ENCODE measurements at regions not wholly inside any gene's neighbourhood (a gene's known extent, or its start where the extent isn't known, plus 50 kb on each side); places are given as distances from the start of the nearest gene placed in this dataset.
"Not testable (repeated sequence)": the region's sequence is repeated elsewhere in the genome, so short reads cannot be mapped to it uniquely, and the experiment has no call there.

GRCh38 chr2:184308706-184309105 is 289.6 kb upstream of the ZNF804A start:
- Histone ChIP-seq H3K9ac (ENCODE audit: low read length in 5 of 5) (no peak overlapping the region), H3K27me3 (ENCODE audit: control insufficient read depth in 5 of 5, insufficient read depth in 4 of 5, low read length in 5 of 5) (no peaks in the 10 kb centered on the region), H3K27ac (ENCODE audit: low read depth, low read length) (no peak overlapping the region), H3K36me3 (ENCODE audit: control insufficient read depth in 5 of 5, insufficient read depth in 5 of 5, low read length in 5 of 5) (no peaks in the 10 kb centered on the region), H3K4me1 (ENCODE audit: control insufficient read depth in 5 of 5, insufficient read depth in 5 of 5, low read length in 5 of 5) (no peaks in the 10 kb centered on the region), H3K4me3 (ENCODE audit: low read depth in 1 of 5, low read length in 5 of 5) (no peak overlapping the region), H3K9me3 (ENCODE audit: control insufficient read depth in 5 of 5, low read length in 5 of 5) (no peaks in the 10 kb centered on the region)

- Histone ChIP-seq H3K4me3 (ENCODE audit: low read depth in 1 of 5, low read length in 5 of 5) (no peak overlapping the region), H3K36me3 (ENCODE audit: control insufficient read depth in 5 of 5, insufficient read depth in 5 of 5, low read length in 5 of 5) (no peaks in the 10 kb centered on the region), H3K4me1 (ENCODE audit: control insufficient read depth in 5 of 5, insufficient read depth in 5 of 5, low read length in 5 of 5) (no peaks in the 10 kb centered on the region), H3K27ac (ENCODE audit: low read depth, low read length) (no peak overlapping the region), H3K27me3 (ENCODE audit: control insufficient read depth in 5 of 5, insufficient read depth in 4 of 5, low read length in 5 of 5) (no peaks in the 10 kb centered on the region), H3K9me3 (ENCODE audit: control insufficient read depth in 5 of 5, low read length in 5 of 5) (no peaks in the 10 kb centered on the region), H3K9ac (ENCODE audit: low read length in 5 of 5) (no peak overlapping the region)
These were observed 285.4 kb upstream of the ZNF804A start for GRCh38 chr2:184312970-184313369.

GRCh38 chr2:184314829-184315228 is 283.5 kb upstream of the ZNF804A start:
- Histone ChIP-seq H3K27ac (ENCODE audit: low read depth, low read length) (no peak overlapping the region), H3K4me3 (ENCODE audit: low read depth in 1 of 5, low read length in 5 of 5) (no peak overlapping the region), H3K9me3 (ENCODE audit: control insufficient read depth in 5 of 5, low read length in 5 of 5) (no peaks in the 10 kb centered on the region), H3K36me3 (ENCODE audit: control insufficient read depth in 5 of 5, insufficient read depth in 5 of 5, low read length in 5 of 5) (no peaks in the 10 kb centered on the region), H3K9ac (ENCODE audit: low read length in 5 of 5) (no peak overlapping the region), H3K4me1 (ENCODE audit: control insufficient read depth in 5 of 5, insufficient read depth in 5 of 5, low read length in 5 of 5) (no peaks in the 10 kb centered on the region), H3K27me3 (ENCODE audit: control insufficient read depth in 5 of 5, insufficient read depth in 4 of 5, low read length in 5 of 5) (no peaks in the 10 kb centered on the region)

- Histone ChIP-seq H3K9me3 (ENCODE audit: control insufficient read depth in 5 of 5, low read length in 5 of 5) (no peaks in the 10 kb centered on the region), H3K36me3 (ENCODE audit: control insufficient read depth in 5 of 5, insufficient read depth in 5 of 5, low read length in 5 of 5) (no peaks in the 10 kb centered on the region)
These were observed 281.4 kb upstream of the ZNF804A start for GRCh38 chr2:184316921-184317320.

GRCh38 chr2:184322615-184323014 is 275.7 kb upstream of the ZNF804A start:
- Histone ChIP-seq H3K27ac (ENCODE audit: low read depth, low read length) (no peak overlapping the region), H3K4me3 (ENCODE audit: low read depth in 1 of 5, low read length in 5 of 5) (no peak overlapping the region), H3K36me3 (ENCODE audit: control insufficient read depth in 5 of 5, insufficient read depth in 5 of 5, low read length in 5 of 5) (no peaks in the 10 kb centered on the region), H3K9me3 (ENCODE audit: control insufficient read depth in 5 of 5, low read length in 5 of 5) (no peaks in the 10 kb centered on the region), H3K4me1 (ENCODE audit: control insufficient read depth in 5 of 5, insufficient read depth in 5 of 5, low read length in 5 of 5) (no peaks in the 10 kb centered on the region), H3K27me3 (ENCODE audit: control insufficient read depth in 5 of 5, insufficient read depth in 4 of 5, low read length in 5 of 5) (no peaks in the 10 kb centered on the region), H3K9ac (ENCODE audit: low read length in 5 of 5) (no peak overlapping the region)

More at GRCh38 chr2:184316921-184317320, 281.4 kb upstream of the ZNF804A start:
- H3K9ac ChIP-seq (ENCODE audit: low read length in 5 of 5): no peak overlapping the region
- H3K27ac ChIP-seq (ENCODE audit: low read depth, low read length): no peak overlapping the region
- H3K4me1 ChIP-seq (ENCODE audit: control insufficient read depth in 5 of 5, insufficient read depth in 5 of 5, low read length in 5 of 5): no peaks in the 10 kb centered on the region
- H3K27me3 ChIP-seq (ENCODE audit: control insufficient read depth in 5 of 5, insufficient read depth in 4 of 5, low read length in 5 of 5): no peaks in the 10 kb centered on the region
- no peak overlapping the region for H3K4me3 ChIP-seq (ENCODE audit: low read depth in 1 of 5, low read length in 5 of 5)

GRCh38 chr2:184326066-184326465 is 272.3 kb upstream of the ZNF804A start:
- Histone ChIP-seq H3K36me3 (ENCODE audit: control insufficient read depth in 5 of 5, insufficient read depth in 5 of 5, low read length in 5 of 5) (no peaks in the 10 kb centered on the region), H3K4me1 (ENCODE audit: control insufficient read depth in 5 of 5, insufficient read depth in 5 of 5, low read length in 5 of 5) (no peaks in the 10 kb centered on the region), H3K9ac (ENCODE audit: low read length in 5 of 5) (no peak overlapping the region), H3K27ac (ENCODE audit: low read depth, low read length) (no peak overlapping the region), H3K9me3 (ENCODE audit: control insufficient read depth in 5 of 5, low read length in 5 of 5) (no peaks in the 10 kb centered on the region), H3K4me3 (ENCODE audit: low read depth in 1 of 5, low read length in 5 of 5) (no peak overlapping the region), H3K27me3 (ENCODE audit: control insufficient read depth in 5 of 5, insufficient read depth in 4 of 5, low read length in 5 of 5) (no peaks in the 10 kb centered on the region)

GRCh38 chr2:184327805-184328204 is 270.5 kb upstream of the ZNF804A start:
- not testable (repeated sequence) for H3K36me3 ChIP-seq (ENCODE audit: control insufficient read depth in 5 of 5, insufficient read depth in 5 of 5, low read length in 5 of 5); H3K4me1 ChIP-seq (ENCODE audit: control insufficient read depth in 5 of 5, insufficient read depth in 5 of 5, low read length in 5 of 5); H3K9ac ChIP-seq (ENCODE audit: low read length in 5 of 5); H3K9me3 ChIP-seq (ENCODE audit: control insufficient read depth in 5 of 5, low read length in 5 of 5); H3K27me3 ChIP-seq (ENCODE audit: control insufficient read depth in 5 of 5, insufficient read depth in 4 of 5, low read length in 5 of 5); H3K27ac ChIP-seq (ENCODE audit: low read depth, low read length); H3K4me3 ChIP-seq (ENCODE audit: low read depth in 1 of 5, low read length in 5 of 5)

GRCh38 chr2:184330561-184330960 is 267.8 kb upstream of the ZNF804A start:
- H3K27ac ChIP-seq (ENCODE audit: low read depth, low read length); H3K36me3 ChIP-seq (ENCODE audit: control insufficient read depth in 5 of 5, insufficient read depth in 5 of 5, low read length in 5 of 5); H3K4me1 ChIP-seq (ENCODE audit: control insufficient read depth in 5 of 5, insufficient read depth in 5 of 5, low read length in 5 of 5); H3K4me3 ChIP-seq (ENCODE audit: low read depth in 1 of 5, low read length in 5 of 5); H3K9me3 ChIP-seq (ENCODE audit: control insufficient read depth in 5 of 5, low read length in 5 of 5); H3K9ac ChIP-seq (ENCODE audit: low read length in 5 of 5); H3K27me3 ChIP-seq (ENCODE audit: control insufficient read depth in 5 of 5, insufficient read depth in 4 of 5, low read length in 5 of 5): not testable (repeated sequence)

- Histone ChIP-seq H3K9ac (ENCODE audit: low read length in 5 of 5) (no peak overlapping the region), H3K27ac (ENCODE audit: low read depth, low read length) (no peak overlapping the region), H3K9me3 (ENCODE audit: control insufficient read depth in 5 of 5, low read length in 5 of 5) (no peaks in the 10 kb centered on the region), H3K36me3 (ENCODE audit: control insufficient read depth in 5 of 5, insufficient read depth in 5 of 5, low read length in 5 of 5) (no peaks in the 10 kb centered on the region), H3K4me1 (ENCODE audit: control insufficient read depth in 5 of 5, insufficient read depth in 5 of 5, low read length in 5 of 5) (no peaks in the 10 kb centered on the region), H3K4me3 (ENCODE audit: low read depth in 1 of 5, low read length in 5 of 5) (no peak overlapping the region), H3K27me3 (ENCODE audit: control insufficient read depth in 5 of 5, insufficient read depth in 4 of 5, low read length in 5 of 5) (no peaks in the 10 kb centered on the region)
These were observed 261.6 kb upstream of the ZNF804A start for GRCh38 chr2:184336688-184337087.

- no peak overlapping the region for H3K27ac ChIP-seq (ENCODE audit: low read depth, low read length)
- H3K9ac ChIP-seq (ENCODE audit: low read length in 5 of 5): no peak overlapping the region
- H3K27me3 ChIP-seq (ENCODE audit: control insufficient read depth in 5 of 5, insufficient read depth in 4 of 5, low read length in 5 of 5): no peaks in the 10 kb centered on the region
These were observed 259.6 kb upstream of the ZNF804A start for GRCh38 chr2:184338771-184339170.

GRCh38 chr2:184339966-184340365 is 258.4 kb upstream of the ZNF804A start:
- no peaks in the 10 kb centered on the region for H3K27me3 ChIP-seq (ENCODE audit: control insufficient read depth in 5 of 5, insufficient read depth in 4 of 5, low read length in 5 of 5)
- no peaks in the 10 kb centered on the region for H3K4me1 ChIP-seq (ENCODE audit: control insufficient read depth in 5 of 5, insufficient read depth in 5 of 5, low read length in 5 of 5)
- no peak overlapping the region for H3K27ac ChIP-seq (ENCODE audit: low read depth, low read length)
- H3K36me3 ChIP-seq (ENCODE audit: control insufficient read depth in 5 of 5, insufficient read depth in 5 of 5, low read length in 5 of 5): no peaks in the 10 kb centered on the region
- no peak overlapping the region for H3K4me3 ChIP-seq (ENCODE audit: low read depth in 1 of 5, low read length in 5 of 5)
- H3K9me3 ChIP-seq (ENCODE audit: control insufficient read depth in 5 of 5, low read length in 5 of 5): no peaks in the 10 kb centered on the region
- H3K9ac ChIP-seq (ENCODE audit: low read length in 5 of 5): no peak overlapping the region

More at GRCh38 chr2:184338771-184339170, 259.6 kb upstream of the ZNF804A start:
- H3K4me3 ChIP-seq (ENCODE audit: low read depth in 1 of 5, low read length in 5 of 5): no peak overlapping the region
- no peaks in the 10 kb centered on the region for H3K36me3 ChIP-seq (ENCODE audit: control insufficient read depth in 5 of 5, insufficient read depth in 5 of 5, low read length in 5 of 5)
- no peaks in the 10 kb centered on the region for H3K9me3 ChIP-seq (ENCODE audit: control insufficient read depth in 5 of 5, low read length in 5 of 5)
- H3K4me1 ChIP-seq (ENCODE audit: control insufficient read depth in 5 of 5, insufficient read depth in 5 of 5, low read length in 5 of 5): no peaks in the 10 kb centered on the region
